Activated CD4-positive, alpha-beta T cell treated with anti-CD3 and anti-CD28 coated beads for 48 hours (primary cell): ENCODE measurements at regions not wholly inside any gene's neighbourhood (a gene's known extent, or its start where the extent isn't known, plus 50 kb on each side); places are given as distances from the start of the nearest gene placed in this dataset.

Source experiments
- DNase-seq: peaks from one replicate; pipeline ENCODE4 v3.0.0-alpha.2; 2020

DNA sequence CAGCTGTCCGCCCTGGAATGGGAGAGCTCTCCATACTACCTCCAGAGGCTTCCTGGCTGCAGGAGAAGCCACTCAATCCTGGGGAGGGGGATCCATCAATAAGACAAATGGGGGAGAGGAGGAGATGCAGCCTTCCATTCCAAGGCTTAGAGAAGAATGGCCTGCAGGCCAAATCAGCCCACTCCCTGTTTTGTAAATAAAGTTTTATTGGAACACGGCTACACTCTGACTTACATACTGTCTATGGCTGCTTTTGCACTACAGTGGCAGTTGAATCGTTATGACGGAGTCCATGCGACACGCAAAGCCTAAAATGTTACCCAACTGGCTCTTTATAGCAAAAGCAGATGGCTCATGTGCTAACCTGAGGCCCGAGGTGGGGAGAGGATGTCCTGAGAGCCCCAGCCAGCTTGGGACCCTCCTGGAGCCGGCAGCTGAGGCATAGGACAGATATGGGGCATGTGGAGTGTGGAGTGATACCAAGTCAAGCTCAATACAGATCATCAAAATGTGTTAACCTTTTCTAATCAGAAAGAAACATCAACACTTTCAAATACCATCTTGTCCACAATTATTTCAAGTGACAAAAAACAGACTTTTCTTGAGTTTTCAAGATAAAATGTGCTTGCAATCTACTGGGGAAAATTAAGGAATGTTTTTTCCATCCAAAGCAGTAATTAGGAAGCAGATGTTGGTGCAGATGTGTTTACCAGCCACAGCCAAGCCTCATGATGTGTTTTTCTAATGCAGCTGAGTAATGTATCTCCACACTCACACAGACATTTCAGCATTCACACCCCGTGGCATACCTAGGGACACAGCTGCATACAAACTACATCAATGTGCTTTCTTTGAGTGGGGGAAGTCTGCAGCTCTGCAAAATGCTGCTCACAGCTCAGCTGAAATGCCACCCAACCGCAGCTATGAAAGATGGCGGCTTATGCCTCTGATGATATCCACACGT, 181.6 kb downstream of the SHANK2 start:
- no peak for DNase-seq

- DNase-seq: no peak
Measured at GRCh38 chr11:71068963-71069362, 183.4 kb downstream of the SHANK2 start.

GRCh38 chr11:71067753-71068152, 184.6 kb downstream of the SHANK2 start:
- DNase-seq: no peak

DNA sequence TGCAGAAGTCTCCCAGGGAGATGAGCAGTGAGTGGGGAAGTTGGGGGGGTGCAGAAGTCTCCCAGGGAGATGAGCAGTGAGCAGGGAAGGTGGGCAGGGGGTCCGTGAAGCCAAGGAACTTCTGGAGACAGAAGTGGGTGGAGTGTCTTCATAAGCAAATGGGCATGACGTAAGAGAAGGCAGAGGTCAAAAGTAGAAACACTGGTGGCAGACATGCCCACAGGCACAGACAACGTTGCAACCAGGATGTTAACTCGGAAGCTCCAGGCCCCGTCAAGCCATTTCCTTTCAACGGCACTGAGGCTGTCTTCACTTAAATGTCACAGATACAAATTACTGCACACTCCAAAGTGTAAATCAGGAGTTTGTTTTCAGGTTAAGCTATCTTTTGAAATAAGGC, 186.1 kb downstream of the SHANK2 start:
- DNase-seq: no peak

- no peak for DNase-seq
Measured at GRCh38 chr11:71065841-71066240, 186.5 kb downstream of the SHANK2 start.

GRCh38 chr11:71064702-71065515, 187.5 kb downstream of the SHANK2 start:
- no peak for DNase-seq

GRCh38 chr11:71064183-71064582, 188.2 kb downstream of the SHANK2 start:
- no peak for DNase-seq

DNA sequence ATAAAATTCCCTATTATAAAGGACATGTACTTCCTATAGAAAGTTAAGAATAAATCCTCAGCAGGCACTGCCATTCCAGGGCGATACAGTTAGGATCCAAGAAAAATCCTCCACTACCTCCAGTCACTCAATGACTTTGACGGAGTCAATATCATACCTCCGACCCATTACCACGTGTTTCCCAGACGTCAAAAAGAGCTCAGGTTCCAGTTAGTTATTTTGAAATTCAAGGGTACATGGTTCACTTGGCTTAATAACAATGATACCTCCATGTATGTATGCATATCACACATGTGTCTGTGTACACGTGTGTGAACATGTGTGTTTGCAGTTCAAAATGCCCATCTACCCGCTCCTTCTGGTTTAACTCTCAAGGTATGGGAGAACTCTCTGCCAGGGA, 189.2 kb downstream of the SHANK2 start:
- no peak for DNase-seq

DNA sequence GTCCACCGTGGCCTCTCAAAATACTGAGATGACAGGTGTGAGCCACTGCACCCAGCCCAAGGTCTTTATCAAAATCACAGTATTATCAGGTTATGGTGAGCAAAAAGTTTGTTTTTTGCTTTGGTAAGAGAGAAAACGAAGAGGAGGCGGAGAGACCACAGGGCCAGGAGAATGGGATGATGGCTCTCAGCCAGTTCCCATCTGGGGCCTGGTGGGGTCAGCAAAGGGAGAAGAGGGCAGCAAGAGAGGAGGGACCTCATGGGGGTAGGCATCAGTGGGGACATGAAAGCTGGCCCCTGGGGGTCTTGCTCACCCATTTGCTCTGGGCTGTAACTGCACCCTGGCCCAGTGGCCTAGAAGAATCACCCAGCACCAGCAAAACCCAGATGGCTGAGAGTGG, 190.2 kb downstream of the SHANK2 start:
- DNase-seq: no peak

DNA sequence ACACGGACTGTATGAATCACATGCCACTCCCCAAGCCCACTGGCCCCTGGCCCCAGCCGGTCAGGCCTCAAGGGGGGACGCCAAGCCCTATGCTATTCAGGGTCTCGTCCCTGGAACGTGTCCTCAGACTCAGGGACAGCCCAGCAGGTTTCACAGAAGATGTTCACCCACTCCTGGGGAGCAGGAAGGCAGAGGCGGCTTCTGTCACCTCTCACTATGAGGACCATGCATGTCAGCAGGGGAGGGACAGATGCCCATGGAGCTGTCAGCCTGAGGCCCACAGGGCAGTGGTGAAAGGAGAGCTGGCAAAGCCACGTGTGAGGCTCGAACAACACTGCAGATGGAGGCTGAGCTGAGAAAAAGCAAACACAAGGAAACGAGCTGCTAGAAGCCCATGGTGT, 192.0 kb downstream of the SHANK2 start:
- DNase-seq: no peak

DNA sequence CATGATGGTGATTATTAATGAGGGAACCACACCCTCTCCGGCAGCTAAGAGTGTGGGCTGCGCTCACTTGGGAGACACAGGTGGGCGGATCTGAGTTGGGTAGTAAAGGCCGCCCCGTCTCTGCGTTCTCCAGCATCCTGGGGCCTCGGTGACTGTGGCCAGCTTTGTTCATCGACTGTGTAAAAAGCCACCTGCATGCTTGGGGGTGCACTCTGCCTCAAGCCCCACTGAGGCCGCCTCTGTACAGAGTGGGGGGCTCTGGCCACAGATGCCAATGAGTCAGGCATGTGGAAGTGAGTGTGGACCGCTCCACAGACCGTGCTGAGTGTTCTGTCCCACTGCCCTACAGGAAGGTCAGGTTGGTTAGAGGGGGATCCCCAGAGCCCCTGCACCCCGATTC, 192.7 kb downstream of the SHANK2 start:
- no peak for DNase-seq

- no peak for DNase-seq
Measured at GRCh38 chr11:71055925-71056324, 196.5 kb downstream of the SHANK2 start.
